HG02588 (cell line): ENCODE measurements at regions not wholly inside any gene's neighbourhood (a gene's known extent, or its start where the extent isn't known, plus 50 kb on each side); places are given as distances from the start of the nearest gene placed in this dataset.

ENCODE experiments used
- ATAC-seq: cut with Tn5 transposase; IDR thresholded peaks from one replicate; pipeline ENCODE4 v1.9.1; 2021; ENCODE audit warnings: mild to moderate bottlenecking, moderate library complexity; ENCODE audit not compliant: unreplicated experiment

- no peak for ATAC-seq
These were observed 789.9 kb downstream of the USP25 start for GRCh38 chr21:16519644-16520043.

DNA sequence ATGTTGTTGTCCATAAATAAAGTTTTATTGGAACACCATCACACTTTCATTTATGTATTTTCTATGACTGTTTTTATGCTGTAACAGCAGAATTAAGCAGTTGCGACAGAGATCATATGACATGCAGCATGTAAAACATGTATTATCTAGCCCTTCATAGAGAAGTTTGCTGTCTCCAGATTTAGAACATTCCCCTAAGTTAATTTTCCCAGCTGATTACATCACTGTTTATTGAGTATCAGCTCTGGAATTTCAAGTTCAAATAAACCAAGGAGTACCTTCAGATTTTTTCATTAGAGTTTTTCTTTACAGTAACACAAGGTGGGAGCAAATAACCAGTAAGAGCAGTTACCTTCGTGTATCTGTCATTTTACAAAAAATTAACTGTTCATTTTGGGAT lies 792.8 kb downstream of the USP25 start:
- no peak for ATAC-seq

GRCh38 chr21:16530656-16531055 lies 800.9 kb downstream of the USP25 start:
- ATAC-seq, result no peak

DNA sequence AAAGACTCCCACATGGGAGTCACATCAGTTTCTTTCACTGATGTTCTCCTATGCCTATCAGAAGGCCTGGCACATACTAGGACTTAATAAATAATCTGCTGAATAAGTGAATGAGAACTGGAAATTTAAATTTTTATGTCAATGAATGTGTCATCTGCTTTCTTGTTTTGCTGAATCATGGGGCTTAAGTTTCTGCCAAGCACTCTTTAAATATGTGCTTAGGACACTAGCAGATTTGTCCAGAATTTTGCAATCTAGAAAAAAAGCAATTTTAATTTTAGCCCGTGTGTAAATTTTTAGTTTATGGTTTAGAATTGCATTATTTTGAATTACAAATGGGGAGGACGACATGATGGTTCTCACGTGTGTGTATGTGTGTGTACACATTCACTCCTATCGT lies 803.1 kb downstream of the USP25 start:
- ATAC-seq, result no peak

- ATAC-seq, result no peak
These were observed 804.1 kb downstream of the USP25 start for GRCh38 chr21:16533692-16534407.

DNA sequence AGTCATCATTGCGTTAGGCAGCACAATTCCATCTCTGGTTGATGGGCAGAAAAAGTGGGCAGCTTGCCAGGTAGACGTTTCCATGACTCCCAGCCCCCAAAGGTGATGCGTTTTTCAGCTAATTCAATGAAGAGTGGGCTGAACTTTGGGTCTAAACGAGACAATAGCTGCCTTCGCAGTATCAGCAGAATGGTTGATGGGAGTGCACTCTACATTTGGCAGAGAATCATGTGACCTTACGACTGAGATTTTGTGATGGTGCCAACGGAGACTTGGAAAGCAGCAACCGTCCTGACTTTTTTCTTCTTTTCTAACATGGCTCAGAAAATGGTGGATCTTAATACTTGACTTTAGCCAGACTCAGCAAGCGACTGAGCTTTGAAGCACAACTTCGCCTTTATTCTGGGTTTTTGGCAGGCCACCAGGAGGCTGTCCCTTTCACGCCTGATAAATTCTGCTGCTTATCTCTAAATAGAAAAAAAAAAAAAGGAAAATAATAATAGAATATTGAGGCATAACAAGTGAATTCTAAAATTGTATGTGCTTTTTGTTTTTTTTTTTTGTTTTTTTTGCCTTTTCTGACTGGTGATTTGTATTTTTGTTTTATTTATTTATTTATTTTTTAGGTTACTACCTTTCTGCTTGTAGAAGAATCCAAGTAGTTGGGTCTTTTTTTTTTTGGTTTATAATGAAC lies 804.8 kb downstream of the USP25 start:
- no peak for ATAC-seq

DNA sequence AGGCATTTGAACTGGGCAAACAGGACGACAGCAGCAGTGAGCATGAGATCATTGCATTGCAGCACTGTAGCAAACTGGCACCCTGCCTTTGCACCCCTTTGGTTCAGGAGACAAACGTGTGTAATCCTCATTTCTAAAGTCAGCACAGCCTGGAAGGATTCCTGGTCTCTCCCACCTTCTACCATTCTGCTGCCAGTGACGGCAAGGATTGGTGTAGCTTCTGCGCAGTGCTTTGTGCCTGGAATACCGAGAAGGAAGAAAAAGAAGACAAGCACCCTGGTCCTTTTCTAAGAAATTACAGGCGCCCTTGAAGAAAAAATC lies 805.3 kb downstream of the USP25 start:
- ATAC-seq, result no peak

DNA sequence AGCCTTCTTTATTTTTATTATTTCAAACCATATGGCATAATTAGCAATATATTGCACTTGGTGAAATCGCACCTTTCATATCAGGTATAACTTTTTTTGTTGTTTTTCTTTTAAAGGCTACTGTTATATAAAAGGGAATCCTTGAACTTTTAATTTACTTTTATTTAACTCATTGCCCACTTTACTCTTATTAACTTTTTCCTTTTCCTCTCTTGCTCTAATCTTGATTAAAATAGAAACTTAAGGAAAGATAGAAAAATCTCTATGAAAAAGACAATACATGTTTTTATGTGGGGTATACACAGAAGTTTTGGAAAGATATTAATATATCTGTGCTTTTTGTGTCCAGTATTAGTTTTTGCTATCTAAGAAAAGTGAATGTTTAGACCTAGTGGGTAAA lies 805.8 kb downstream of the USP25 start:
- ATAC-seq, result no peak

DNA sequence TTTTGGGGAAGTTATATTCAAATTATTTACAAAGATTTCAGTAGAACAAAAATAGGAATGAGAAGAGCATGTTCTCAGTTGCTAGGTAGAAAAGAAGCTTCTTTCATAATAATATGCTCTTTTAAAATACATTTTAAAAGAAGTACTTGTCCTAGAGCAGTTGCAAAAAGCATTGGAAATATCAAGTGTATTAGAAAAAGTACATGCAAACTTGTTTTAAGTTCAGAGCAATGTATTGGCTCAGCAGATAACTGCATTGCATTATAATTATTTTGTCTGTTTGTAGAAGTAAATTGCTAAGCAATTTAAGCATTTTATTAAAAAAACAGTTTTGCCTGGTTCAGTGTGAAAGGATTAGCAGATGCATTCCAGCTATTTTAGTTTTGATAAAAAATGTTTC lies 806.4 kb downstream of the USP25 start:
- no peak for ATAC-seq

- no peak for ATAC-seq
These were observed 807.1 kb downstream of the USP25 start for GRCh38 chr21:16536643-16537434.

- no peak for ATAC-seq
These were observed 807.7 kb downstream of the USP25 start for GRCh38 chr21:16537501-16537900.

GRCh38 chr21:16538405-16538804 lies 808.6 kb downstream of the USP25 start:
- ATAC-seq, result no peak

DNA sequence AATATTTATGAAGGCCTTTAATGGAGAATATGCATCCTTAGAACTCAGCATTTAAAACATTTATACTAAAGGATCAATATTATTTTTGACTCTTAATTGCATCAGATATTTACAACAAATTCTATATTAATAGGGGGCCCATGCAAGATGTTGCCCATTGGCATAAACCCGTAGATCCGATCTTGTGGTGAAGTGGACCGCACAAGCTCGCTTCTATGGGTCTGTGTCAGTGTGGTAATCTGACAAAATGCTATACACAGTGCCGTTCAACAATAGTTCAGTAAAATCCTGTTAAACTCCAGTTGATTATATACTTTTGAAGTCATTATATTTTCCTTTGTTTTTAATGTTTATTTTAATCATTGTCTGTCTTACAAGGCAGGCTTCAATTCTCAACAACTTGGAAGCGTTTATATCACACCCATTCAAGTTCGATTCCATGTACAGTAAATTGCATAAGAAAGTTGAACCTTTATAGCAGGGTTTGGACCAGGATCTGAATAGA lies 809.2 kb downstream of the USP25 start:
- ATAC-seq, result no peak

- ATAC-seq, result no peak
These were observed 811.4 kb downstream of the USP25 start for GRCh38 chr21:16540966-16541727.

DNA sequence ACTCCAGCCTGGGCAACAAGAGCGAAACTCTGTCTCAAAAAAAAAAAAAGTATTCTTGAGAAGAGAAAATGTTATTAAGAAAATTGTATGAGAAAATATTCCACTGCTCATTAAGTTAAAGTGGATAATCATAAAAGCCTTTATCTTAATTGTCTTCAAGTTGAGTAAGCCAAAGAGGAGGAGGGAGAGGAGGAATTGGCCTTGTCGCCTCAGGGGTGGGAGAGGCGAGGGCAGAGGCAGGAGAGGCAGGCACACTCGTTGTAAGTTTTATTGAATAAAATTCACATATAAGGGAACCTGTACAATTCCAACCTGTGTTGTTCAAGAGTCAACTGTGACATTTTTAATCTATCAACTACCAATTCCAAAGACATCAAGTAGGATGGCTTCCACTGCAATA lies 820.3 kb downstream of the USP25 start:
- no peak for ATAC-seq

DNA sequence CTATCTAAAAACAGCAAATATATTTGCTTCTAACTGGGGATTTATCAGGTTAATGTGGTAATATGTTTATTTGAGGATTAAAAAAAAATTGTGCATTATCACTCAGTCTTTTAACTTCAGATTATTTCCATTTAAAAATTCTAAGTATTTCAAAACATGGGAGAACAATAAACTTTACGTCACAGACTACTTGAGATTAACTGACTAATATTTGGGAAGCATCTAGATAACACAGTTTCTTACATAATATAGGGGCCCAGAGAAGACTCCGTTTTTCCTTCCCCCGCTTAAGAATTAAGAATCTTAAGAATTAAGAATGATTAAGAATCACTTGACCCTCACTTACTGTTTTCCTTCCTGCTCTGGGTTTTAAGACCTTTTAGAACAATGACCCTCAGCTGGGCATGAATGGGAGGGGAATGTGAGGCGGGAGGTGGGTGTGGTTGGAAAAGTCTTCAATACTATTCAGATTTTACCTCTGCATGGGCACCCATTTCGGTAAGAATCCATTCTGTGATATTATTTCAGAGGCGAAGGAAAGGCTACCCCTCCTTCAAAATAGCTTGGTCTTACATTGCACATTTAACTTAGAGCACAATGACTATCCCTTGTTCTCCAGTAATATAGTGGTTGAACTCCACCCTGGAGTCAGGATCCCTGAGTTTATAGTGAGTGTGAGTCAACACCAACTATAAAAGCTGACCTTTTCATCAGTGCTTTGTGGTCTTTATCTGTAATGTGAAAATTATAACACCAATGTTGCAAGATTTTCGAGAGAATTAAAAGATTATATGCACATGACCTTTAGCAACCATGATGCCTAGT lies 821.3 kb downstream of the USP25 start:
- no peak for ATAC-seq

- ATAC-seq, result no peak
These were observed 823.1 kb downstream of the USP25 start for GRCh38 chr21:16552880-16553279.

DNA sequence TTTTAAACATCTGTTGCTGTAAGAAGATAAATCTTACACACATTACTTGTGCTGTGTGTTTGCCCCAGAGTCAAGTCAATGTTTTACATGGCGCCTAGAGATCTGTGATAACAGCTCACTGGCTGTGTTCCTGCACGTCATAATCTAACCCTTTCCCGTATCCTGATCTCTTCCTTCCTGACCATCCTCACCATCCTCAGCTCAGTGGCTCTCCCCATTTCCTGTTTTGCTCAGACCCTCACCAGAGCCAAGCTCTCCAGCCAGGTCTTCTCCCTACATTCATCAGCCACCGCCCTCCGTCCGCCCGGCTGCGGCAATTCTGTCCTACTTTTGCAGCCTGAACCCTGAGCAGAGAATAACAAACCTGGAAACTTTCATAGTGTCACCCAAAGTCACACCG lies 824.7 kb downstream of the USP25 start:
- ATAC-seq, result no peak

- no peak for ATAC-seq
These were observed 833.3 kb downstream of the USP25 start for GRCh38 chr21:16563116-16563515.

GRCh38 chr21:16563795-16564194 lies 834.0 kb downstream of the USP25 start:
- ATAC-seq, result no peak
